GM18868 (cell line): ENCODE measurements at regions not wholly inside any gene's neighbourhood (a gene's known extent, or its start where the extent isn't known, plus 50 kb on each side); places are given as distances from the start of the nearest gene placed in this dataset.

Experiments used
- ATAC-seq: cut with Tn5 transposase; IDR thresholded peaks from one replicate; pipeline ENCODE4 v1.9.1; 2021; ENCODE audit warnings: mild to moderate bottlenecking, moderate library complexity; ENCODE audit not compliant: unreplicated experiment

- no peak for ATAC-seq
These were observed 1778.9 kb upstream of the SEL1L start for GRCh38 chr14:83312511-83312910.

GRCh38 chr14:83314764-83315163 lies 1781.1 kb upstream of the SEL1L start:
- ATAC-seq, result no peak

DNA sequence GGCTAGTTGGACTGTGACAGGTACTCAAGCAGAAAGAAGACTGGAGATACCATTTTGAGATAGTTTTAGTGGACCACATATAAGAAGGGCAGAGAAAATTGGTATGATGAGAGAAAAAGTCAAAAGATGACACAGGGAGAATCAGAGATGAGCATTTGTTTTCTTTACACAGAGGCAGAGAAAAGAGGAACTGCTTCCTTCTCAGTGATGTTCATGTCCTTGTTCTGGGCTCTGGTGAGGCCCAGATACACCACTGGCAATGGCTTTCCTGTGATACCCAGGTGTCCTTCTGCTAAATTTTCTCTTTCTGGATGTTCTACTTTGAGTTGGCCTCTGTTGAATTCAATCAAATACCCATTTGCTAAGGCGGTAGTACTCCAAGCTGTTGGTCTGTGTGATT lies 1782.7 kb upstream of the SEL1L start:
- ATAC-seq, result no peak

- no peak for ATAC-seq
These were observed 1787.2 kb upstream of the SEL1L start for GRCh38 chr14:83320837-83321236.

- ATAC-seq, result no peak
These were observed 1797.9 kb upstream of the SEL1L start for GRCh38 chr14:83331513-83331912.

- ATAC-seq, result no peak
These were observed 1808.9 kb upstream of the SEL1L start for GRCh38 chr14:83342590-83342989.

GRCh38 chr14:83347874-83348273 lies 1814.2 kb upstream of the SEL1L start:
- no peak for ATAC-seq

DNA sequence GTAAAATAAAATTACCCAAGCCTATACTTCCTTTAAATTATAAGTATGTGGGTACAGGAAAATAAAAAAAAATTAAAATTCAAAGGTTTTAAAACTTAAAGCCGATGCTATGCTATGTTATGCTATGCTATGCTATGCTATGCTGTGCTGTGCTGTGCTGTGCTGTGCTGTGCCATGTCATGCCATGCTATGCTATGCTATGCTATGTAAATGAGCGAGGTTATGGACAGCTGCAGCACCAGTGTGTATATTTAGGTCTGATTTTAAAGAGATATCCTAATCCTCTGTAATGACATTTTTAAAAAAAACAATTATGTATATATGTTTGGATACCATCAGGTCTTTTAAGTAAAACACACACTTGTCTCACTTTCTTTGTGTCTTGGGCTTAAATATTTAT lies 1822.0 kb upstream of the SEL1L start:
- peak; percentile 23 for ATAC-seq

GRCh38 chr14:83356080-83356479 lies 1822.4 kb upstream of the SEL1L start:
- ATAC-seq, result peak; percentile 89

DNA sequence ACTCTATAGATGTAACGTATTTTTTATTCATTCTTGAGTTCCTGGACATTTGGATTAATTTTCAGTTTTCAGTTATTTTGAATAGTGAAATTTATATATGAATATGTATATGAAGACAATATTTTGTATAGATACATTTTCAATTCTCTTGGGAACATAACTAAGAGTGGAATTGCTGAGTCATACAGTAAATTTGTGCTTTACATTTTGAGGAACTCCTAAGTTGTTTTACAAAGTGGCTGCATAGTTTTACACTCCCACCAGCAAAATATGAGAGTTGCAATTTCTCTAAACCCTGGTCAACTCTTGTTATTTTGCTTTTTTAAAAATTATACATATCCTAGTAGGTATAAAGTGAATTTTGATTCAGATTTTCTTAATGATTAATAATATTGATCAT lies 1838.6 kb upstream of the SEL1L start:
- no peak for ATAC-seq

GRCh38 chr14:83379436-83379835 lies 1845.8 kb upstream of the SEL1L start:
- no peak for ATAC-seq

GRCh38 chr14:83384253-83384652 lies 1850.6 kb upstream of the SEL1L start:
- no peak for ATAC-seq

DNA sequence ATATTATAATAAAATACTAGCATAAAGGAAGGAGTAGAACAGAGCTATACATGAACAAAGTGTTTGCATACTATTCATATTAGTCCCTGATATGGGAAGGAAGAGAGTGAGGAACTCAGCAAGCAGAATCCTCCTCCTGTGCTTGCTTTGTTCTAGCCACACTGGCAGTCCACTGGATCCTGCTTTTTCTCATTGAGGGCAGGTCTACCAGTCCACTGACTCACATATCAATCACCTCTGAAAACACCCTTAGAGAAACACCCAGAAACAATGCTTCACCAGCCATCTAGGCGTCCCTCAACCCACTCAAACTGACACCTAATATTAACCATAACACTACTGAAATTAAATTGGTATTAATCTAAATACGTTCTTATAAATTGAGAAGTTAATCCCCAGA lies 1861.7 kb upstream of the SEL1L start:
- ATAC-seq, result no peak

- no peak for ATAC-seq
These were observed 1882.8 kb upstream of the SEL1L start for GRCh38 chr14:83416476-83416875.

- no peak for ATAC-seq
These were observed 1885.8 kb upstream of the SEL1L start for GRCh38 chr14:83419420-83419819.

DNA sequence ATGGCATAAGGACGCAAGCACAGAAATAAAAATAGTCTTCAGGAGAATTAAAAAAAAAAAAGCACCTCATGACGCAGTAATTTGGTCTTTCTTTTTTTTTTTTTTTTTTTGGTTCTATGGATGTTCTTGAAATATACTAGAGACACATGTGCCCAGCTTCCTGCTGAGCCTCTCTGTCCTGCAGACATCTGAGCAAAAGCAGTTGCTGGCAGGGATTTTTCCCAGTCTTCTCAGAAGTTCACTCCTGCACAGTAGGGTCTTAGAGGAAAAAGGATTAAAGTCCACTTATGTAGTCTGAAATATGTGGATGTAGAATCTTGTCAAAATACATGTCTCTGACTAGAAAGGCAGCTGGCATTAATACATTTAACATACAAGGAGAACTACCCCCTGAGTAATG lies 1888.1 kb upstream of the SEL1L start:
- no peak for ATAC-seq

DNA sequence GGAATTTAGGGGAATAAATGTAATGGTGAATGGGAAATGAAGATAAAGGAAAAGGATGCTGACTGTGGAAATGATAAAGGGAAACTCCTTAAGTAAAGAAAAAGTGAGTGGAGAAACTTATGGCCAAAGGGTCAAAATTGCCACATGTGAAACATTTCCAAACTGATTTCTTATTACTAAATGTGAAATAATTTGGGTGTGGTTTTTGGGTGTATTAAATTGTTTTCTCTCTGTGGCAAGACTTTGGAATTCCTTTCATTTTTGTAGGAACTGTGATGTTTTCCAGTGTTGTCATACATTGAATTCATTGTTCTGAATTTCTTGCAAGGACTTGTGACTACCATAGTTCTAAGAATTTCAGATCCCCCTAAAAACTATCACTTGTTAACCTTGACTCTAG lies 1891.5 kb upstream of the SEL1L start:
- ATAC-seq, result no peak

DNA sequence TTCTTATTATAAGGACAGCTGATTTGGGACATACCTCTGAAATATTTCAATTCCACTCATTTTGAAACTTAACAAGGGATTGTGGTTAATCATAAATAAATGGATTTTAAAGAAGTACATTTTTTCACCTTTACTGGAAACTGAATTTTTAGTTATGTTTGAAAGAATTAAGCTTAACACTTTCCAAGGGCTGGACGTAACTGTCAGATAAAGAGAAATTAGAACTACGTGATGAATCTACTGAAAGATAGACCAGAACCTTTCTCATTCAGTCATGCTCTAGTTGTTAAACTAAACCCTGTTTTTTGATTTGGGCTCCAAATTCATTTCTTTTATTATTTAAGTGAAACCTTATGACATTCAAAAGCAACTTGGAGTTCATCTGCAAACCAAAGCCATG lies 1892.1 kb upstream of the SEL1L start:
- no peak for ATAC-seq

DNA sequence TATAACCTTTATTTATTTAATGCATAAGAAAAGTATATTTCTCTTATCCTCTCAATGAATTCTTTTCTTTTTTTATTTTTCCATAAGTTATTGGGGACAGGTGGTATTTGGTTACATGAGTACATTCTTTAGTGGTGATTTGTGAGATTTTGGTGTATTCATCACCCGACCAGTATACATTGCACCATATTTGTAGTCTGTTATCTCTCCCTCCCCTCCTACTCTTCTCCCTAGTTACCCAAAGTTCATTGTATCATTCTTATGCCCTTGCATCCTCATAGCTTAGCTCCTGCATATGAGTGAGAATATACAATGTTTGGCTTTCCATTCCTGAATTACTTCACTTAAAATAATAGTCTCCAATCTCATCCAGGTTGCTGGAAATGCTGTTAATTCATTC lies 1900.0 kb upstream of the SEL1L start:
- ATAC-seq, result no peak

DNA sequence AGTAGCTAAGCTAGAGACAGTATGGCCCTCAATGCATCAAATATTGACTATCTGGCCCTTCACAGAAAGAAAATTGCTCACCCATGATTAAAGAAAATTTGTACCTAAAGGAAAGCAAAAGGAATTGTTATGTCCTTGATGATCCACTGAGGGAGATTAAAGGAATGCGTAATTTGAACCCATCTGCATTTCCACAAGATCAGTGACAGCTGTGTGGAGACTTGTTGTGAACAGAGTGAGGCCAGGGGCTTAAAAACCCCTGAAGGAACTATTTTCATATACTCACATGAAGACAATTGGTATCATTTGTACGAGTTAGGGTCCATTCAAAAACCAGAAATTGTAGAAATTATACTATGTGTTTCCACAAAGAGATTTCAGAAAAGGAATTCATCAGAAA lies 1908.1 kb upstream of the SEL1L start:
- no peak for ATAC-seq

- no peak for ATAC-seq
These were observed 1921.9 kb upstream of the SEL1L start for GRCh38 chr14:83455561-83455960.

- no peak for ATAC-seq
These were observed 1927.9 kb upstream of the SEL1L start for GRCh38 chr14:83461521-83461920.

DNA sequence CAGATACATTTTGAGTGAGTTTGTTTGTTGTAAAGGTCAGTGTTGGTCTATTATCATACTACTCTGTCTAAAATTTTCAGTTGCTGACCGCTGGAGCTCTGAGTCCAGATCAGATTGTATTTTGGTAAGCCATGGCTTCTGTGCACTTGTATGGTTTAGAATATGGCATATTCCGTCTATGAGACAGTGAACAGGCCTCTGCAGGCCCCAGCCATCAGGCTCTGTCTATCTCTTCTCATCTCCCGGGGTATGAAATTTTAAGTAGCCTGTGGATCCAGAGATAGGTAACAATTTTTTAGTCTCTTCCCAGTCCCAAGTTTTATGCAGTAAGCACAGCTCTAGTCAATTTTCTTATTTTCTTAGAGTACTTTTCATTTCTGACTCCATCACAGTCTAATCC lies 1929.1 kb upstream of the SEL1L start:
- no peak for ATAC-seq

- ATAC-seq, result peak; percentile 84
These were observed 1929.9 kb upstream of the SEL1L start for GRCh38 chr14:83463500-83464098.
